ENCODE measurements at regions not wholly inside any gene's neighbourhood (a gene's known extent, or its start where the extent isn't known, plus 50 kb on each side); places are given as distances from the start of the nearest gene placed in this dataset.

- TF ChIP-seq CTCF (conservative IDR thresholded peaks at IDR 0.05), result no peak
- no peak for TF ChIP-seq EZH2 (IDR thresholded peaks at IDR 0.05; ENCODE audit: low read depth)
Measured at GRCh38 chr20:40538131-40538530, 150.9 kb downstream of the MAFB start.
